ENCODE measurements at regions not wholly inside any gene's neighbourhood (a gene's known extent, or its start where the extent isn't known, plus 50 kb on each side); places are given as distances from the start of the nearest gene placed in this dataset.

- no peak overlapping the region for H4K8ac ChIP-seq (ENCODE audit: low read depth in 2 of 2, low read length in 2 of 2)
- CTCF ChIA-PET, result no interaction called here
- intact Hi-C loops (cut with micrococcal nuclease) (no loop called here), dilution Hi-C loops (cut with HindIII; ENCODE audit: low sequenced_read_pairs, unreplicated experiment) (no loop called here), in situ Hi-C loops (cut with MboI; ENCODE audit: low sequenced_read_pairs) (no loop called here)
- H2AK5ac ChIP-seq (ENCODE audit: low read depth, low read length), result no peak overlapping the region
- POLR2A ChIA-PET (ENCODE audit: unreplicated experiment), result no interaction called here
- no peak overlapping the region for H2BK120ac ChIP-seq (ENCODE audit: low read depth, low read length)
- H2BK5ac ChIP-seq (ENCODE audit: low read depth, low read length, poor library complexity, severe bottlenecking), result no peak overlapping the region
- H4K91ac ChIP-seq (ENCODE audit: insufficient read depth, low read depth, low read length), result no peak overlapping the region
- H3K4me3 ChIP-seq (ENCODE audit: insufficient read depth, low read depth, low read length), result no peak overlapping the region
- ATAC-seq (ENCODE audit: low read depth) (no peak), DNase-seq (no peak)
- H3K27me3 ChIP-seq (ENCODE audit: control insufficient read depth, insufficient read depth, low read length), result no peaks in the 10 kb centered on the region
- H3K23ac ChIP-seq (ENCODE audit: low read depth, low read length), result no peak overlapping the region
- no peak overlapping the region for H3K14ac ChIP-seq (replicated peaks; ENCODE audit: low read depth, low read length)
- no peak overlapping the region for H2AK9ac ChIP-seq (replicated peaks; ENCODE audit: low read depth, low read length, poor library complexity)
- no TSS peak for BruUV-seq (replicated peaks)
- no peak overlapping the region for H3K56ac ChIP-seq (ENCODE audit: extremely low read depth, insufficient read depth, low read length)
- H2BK15ac ChIP-seq (ENCODE audit: low read depth, low read length), result no peak overlapping the region
- H3K4me1 ChIP-seq (ENCODE audit: control insufficient read depth, insufficient read depth, low read length), result no peaks in the 10 kb centered on the region
- TF ChIP-seq RCOR1 (IDR thresholded peaks at IDR 0.05; ENCODE audit: insufficient replicate concordance, low read length), result no peak
- TF ChIP-seq POLR2A (IDR thresholded peaks at IDR 0.05; ENCODE audit: low read depth, low read length), result no peak
- TF ChIP-seq CEBPB (IDR thresholded peaks at IDR 0.05; ENCODE audit: low read depth, low read length), result no peak
- TF ChIP-seq MAZ (IDR thresholded peaks at IDR 0.05; ENCODE audit: borderline replicate concordance, low read depth, low read length), result no peak
- TF ChIP-seq CHD1 (IDR thresholded peaks at IDR 0.05; ENCODE audit: low read depth, low read length), result no peak
- no peak for TF ChIP-seq RFX5 (IDR thresholded peaks at IDR 0.05; ENCODE audit: low read depth, low read length)
- no peak for TF ChIP-seq BHLHE40 (IDR thresholded peaks at IDR 0.05; ENCODE audit: low read depth, low read length)
- TF ChIP-seq RAD21 (IDR thresholded peaks at IDR 0.05; ENCODE audit: low read length), result no peak
- TF ChIP-seq ELK1 (IDR thresholded peaks at IDR 0.05; ENCODE audit: borderline replicate concordance, low read depth, low read length), result no peak
- TF ChIP-seq MXI1 (IDR thresholded peaks at IDR 0.05; ENCODE audit: borderline replicate concordance, low read depth, low read length), result no peak
- no peak for TF ChIP-seq MAFK (IDR thresholded peaks at IDR 0.05; ENCODE audit: low read depth, low read length)
- no peak for TF ChIP-seq FOS (IDR thresholded peaks at IDR 0.05; ENCODE audit: low read depth, low read length)
- TF ChIP-seq CTCF (conservative IDR thresholded peaks at IDR 0.05; ENCODE audit: low read depth, low read length), result no peak
- TF ChIP-seq SMC3 (IDR thresholded peaks at IDR 0.05; ENCODE audit: low read depth, low read length), result no peak
- TF ChIP-seq USF2 (IDR thresholded peaks at IDR 0.05; ENCODE audit: low read depth, low read length), result no peak
- no peak for TF ChIP-seq NFE2L2 (IDR thresholded peaks at IDR 0.05; ENCODE audit: low read depth, low read length)
- no CpG with 5 or more reads among the region's 1 CpG for WGBS, 2 experiments (ENCODE audit: extremely low coverage in 2 of 2, insufficient read length in 1 of 2)
- no peaks in the 10 kb centered on the region for H3K79me1 ChIP-seq (ENCODE audit: low read depth in 1 of 2, low read length in 2 of 2)
- H3K27ac ChIP-seq (ENCODE audit: insufficient read depth, low read length), result no peak overlapping the region
- no peaks in the 10 kb centered on the region for H3K9me3 ChIP-seq (ENCODE audit: control insufficient read depth, insufficient read depth, low read length)
- H3K36me3 ChIP-seq (ENCODE audit: control insufficient read depth, insufficient read depth, low read length), result no peaks in the 10 kb centered on the region
- H4K20me1 ChIP-seq (ENCODE audit: insufficient read depth, low read length), result no peaks in the 10 kb centered on the region
- no peak overlapping the region for H3K9ac ChIP-seq (ENCODE audit: low read depth, low read length)
- H3K18ac ChIP-seq (ENCODE audit: low read depth, low read length), result no peak overlapping the region
- no peak overlapping the region for H2BK20ac ChIP-seq (ENCODE audit: low read depth, low read length)
- no peak overlapping the region for H4K5ac ChIP-seq (ENCODE audit: low read depth, low read length)
- H3K4ac ChIP-seq (ENCODE audit: low read depth, low read length), result no peak overlapping the region
- H3K9me1 ChIP-seq (ENCODE audit: insufficient read depth, low read length), result no peaks in the 10 kb centered on the region
- no peak overlapping the region for H3K4me2 ChIP-seq (ENCODE audit: low read depth, low read length)
- no peak overlapping the region for H2AFZ ChIP-seq (replicated peaks; ENCODE audit: low read length, poor library complexity)
Measured at GRCh38 chrX:124441971-124442590, 95.7 kb downstream of the SH2D1A start.
